ENCODE measurements at regions not wholly inside any gene's neighbourhood (a gene's known extent, or its start where the extent isn't known, plus 50 kb on each side); places are given as distances from the start of the nearest gene placed in this dataset.

DNA sequence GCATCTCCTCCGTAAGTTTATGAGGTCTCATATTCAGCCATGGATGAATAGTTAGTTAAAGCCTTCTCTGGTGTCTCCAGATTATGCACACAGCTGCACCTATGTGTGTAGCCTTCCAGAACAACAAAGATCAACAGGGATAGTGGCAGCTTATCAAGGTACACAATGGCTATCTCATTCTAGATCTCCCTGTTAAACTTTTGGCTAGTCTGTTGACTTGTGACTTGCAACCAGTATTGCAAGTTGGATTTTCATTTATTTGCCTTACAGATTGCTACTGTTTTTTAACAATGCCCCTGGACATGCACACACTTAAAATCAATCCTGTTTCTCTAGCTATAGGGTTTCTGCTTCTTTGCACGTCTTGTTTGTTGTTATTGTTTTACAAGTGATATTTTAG, 363.2 kb downstream of the OMA1 start:
- TF ChIP-seq, protein P1, sequence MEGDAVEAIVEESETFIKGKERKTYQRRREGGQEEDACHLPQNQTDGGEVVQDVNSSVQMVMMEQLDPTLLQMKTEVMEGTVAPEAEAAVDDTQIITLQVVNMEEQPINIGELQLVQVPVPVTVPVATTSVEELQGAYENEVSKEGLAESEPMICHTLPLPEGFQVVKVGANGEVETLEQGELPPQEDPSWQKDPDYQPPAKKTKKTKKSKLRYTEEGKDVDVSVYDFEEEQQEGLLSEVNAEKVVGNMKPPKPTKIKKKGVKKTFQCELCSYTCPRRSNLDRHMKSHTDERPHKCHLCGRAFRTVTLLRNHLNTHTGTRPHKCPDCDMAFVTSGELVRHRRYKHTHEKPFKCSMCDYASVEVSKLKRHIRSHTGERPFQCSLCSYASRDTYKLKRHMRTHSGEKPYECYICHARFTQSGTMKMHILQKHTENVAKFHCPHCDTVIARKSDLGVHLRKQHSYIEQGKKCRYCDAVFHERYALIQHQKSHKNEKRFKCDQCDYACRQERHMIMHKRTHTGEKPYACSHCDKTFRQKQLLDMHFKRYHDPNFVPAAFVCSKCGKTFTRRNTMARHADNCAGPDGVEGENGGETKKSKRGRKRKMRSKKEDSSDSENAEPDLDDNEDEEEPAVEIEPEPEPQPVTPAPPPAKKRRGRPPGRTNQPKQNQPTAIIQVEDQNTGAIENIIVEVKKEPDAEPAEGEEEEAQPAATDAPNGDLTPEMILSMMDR (IDR thresholded peaks at IDR 0.05), result no peak

DNA sequence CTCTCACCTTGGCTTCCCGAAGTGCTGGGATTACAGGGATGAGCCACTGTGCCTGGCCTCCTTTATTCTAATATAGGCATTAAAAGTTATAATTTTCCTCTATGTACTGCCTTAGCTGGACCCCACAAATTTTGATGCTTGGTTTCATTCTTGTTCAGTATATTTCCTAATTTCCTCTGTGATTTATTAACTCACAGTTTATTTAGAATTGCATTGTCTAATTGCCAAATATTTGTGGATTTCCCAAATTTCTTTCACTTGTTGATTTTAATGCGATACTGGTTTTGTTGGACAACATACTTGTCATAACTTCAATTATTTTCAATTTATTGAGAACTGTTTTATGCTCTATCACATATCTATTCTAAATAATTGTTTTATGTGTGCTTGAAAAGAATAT, 366.0 kb downstream of the OMA1 start:
- TF ChIP-seq, protein P1 (IDR thresholded peaks at IDR 0.05), result no peak

DNA sequence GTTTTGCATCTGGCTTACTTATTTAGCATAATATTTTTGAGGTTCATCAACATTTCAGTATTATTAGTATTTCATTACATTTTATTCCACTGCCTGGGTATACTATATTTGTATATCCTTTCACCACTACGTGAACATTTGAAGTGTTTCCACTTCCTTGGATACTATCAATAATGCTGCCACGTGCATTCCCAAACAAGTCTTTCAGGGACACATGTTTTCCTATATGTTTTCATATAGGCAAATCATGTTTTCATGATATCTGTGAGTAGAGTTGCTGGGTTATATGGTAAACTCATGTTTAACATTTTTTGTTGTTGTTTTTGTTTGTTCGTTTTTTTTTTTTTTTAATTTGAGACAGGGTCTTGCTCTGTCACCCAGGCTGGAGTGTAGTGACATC, 380.1 kb downstream of the OMA1 start:
- TF ChIP-seq, protein P1 (IDR thresholded peaks at IDR 0.05), result no peak

DNA sequence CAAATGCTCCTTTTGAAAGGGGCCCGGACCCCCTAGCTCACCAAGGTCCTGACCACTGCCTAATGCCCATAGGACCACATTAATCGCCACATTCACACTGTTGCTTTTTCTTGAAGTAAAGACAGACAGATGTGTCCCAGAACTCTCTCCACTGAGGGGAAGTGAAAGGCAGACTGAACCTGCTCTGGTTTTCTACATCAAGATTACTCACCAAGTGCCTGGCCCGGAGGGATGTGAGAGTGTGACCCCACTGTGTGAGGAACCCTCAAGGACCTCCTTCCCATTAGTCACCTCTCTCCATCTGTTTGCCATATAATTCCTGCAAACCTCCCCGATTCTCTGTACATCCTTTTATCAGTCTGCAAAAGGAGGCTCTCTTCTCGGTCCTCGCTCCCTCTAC, 381.5 kb downstream of the OMA1 start:
- TF ChIP-seq, protein P1 (IDR thresholded peaks at IDR 0.05), result no peak

DNA sequence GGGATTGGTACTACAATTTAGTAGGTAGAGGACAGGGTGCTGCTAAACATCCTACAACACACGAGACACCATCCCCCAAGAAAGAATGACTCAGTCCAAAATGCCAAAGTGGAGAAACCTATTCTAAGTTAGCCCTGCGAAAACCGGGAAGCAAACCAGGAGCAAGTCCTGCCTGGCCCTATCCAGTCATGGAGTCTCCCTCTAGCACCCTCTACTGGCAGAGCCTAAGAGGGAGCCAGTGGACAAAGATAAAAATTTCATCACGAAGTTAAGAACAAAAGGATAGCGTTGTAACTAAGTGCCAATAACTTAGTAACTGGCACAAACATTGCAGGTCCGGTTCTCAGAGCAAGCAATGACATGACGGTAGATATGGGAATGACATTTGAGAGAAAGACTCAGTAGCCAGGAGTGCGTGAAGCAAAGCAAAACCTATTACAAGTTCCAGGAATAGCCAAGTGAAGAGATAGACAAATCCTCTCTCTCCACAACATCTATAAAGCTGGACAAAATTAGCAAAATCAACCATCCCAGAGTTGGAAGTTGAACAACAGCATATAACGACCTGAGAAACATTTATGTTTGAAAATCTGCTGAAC, 383.5 kb downstream of the OMA1 start:
- TF ChIP-seq, protein P1 (IDR thresholded peaks at IDR 0.05), result peak; percentile 83

DNA sequence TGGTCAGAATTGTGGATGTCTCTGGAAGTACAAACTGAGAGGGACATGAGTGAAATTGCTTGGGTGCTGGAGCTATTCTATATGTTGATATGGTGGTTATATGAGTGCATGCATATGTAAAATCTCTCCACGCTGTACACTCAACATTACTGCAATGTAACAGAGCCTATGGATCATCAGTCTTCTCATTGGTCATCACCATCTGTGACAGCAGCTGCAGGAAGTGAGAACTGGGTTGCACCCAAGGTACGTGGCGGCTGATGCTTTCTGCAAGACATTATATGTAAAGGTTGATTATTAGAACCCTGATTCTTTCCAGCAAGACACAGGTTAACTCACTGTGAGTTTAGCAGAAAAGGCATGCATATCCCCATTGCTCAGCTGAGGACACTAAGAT, 387.1 kb downstream of the OMA1 start:
- TF ChIP-seq, protein P1 (IDR thresholded peaks at IDR 0.05), result no peak

GRCh38 chr1:58158506-58159433, 387.8 kb downstream of the OMA1 start:
- TF ChIP-seq, protein P1 (IDR thresholded peaks at IDR 0.05), result no peak
